GM23338 (cell line): ENCODE measurements at regions not wholly inside any gene's neighbourhood (a gene's known extent, or its start where the extent isn't known, plus 50 kb on each side); places are given as distances from the start of the nearest gene placed in this dataset.

Experiments
- ATAC-seq: fragments of 200-7000 bp; cut with Tn5 transposase; 3 replicates; pipeline ENCODE4 v1.9.1; 2020
- DNase-seq: peaks from one replicate; pipeline ENCODE4 v3.0.0-alpha.2; 2015; ENCODE audit warnings: low spot score
- H2AFZ ChIP-seq: fragments of 200-600 bp; sonication (generic); 2 replicates; pipeline ENCODE4 v1.8.0; 2016; ENCODE audit warnings: antibody characterized with exemption, mild to moderate bottlenecking, moderate library complexity
- H3F3A ChIP-seq: fragments of 200-600 bp; sonication (generic); replicated peaks from 2 replicates; pipeline ENCODE4 v1.8.0; 2017; ENCODE audit warnings: antibody characterized with exemption, mixed run types, low read depth
- H3K27ac ChIP-seq: fragments of 200-600 bp; sonication (generic); 2 replicates; pipeline ENCODE4 v1.6.1; 2016; ENCODE audit warnings: low read depth
- H3K27me3 ChIP-seq: fragments of 200-600 bp; sonication (generic); 2 replicates; pipeline ENCODE4 v1.8.0; 2016; ENCODE audit warnings: mild to moderate bottlenecking, mixed run types, moderate library complexity; ENCODE audit not compliant: insufficient read depth
- H3K36me3 ChIP-seq: fragments of 200-600 bp; sonication (generic); 2 replicates; pipeline ENCODE4 v1.8.0; 2016; ENCODE audit warnings: mild to moderate bottlenecking; ENCODE audit not compliant: insufficient read depth
- H3K4me1 ChIP-seq: fragments of 200-600 bp; sonication (generic); 2 replicates; pipeline ENCODE4 v1.8.0; 2016; ENCODE audit warnings: mild to moderate bottlenecking, moderate library complexity; ENCODE audit not compliant: insufficient read depth
- H3K4me2 ChIP-seq: fragments of 200-600 bp; sonication (generic); 2 replicates; pipeline ENCODE4 v1.7.1; 2017; ENCODE audit warnings: mixed run types
- H3K4me3 ChIP-seq: fragments of 200-600 bp; sonication (generic); 2 replicates; pipeline ENCODE4 v1.6.1; 2016; ENCODE audit warnings: mixed run types
- H3K79me2 ChIP-seq: fragments of 200-600 bp; sonication (generic); replicated peaks from 2 replicates; pipeline ENCODE4 v1.8.0; 2017; ENCODE audit warnings: mild to moderate bottlenecking; ENCODE audit not compliant: insufficient read depth
- H3K9me2 ChIP-seq: fragments of 200-600 bp; sonication (generic); 2 replicates; pipeline ENCODE4 v1.8.0; 2017; ENCODE audit not compliant: insufficient read depth
- H4K20me1 ChIP-seq: fragments of 200-600 bp; sonication (generic); replicated peaks from 2 replicates; pipeline ENCODE4 v1.8.0; 2017; ENCODE audit warnings: mild to moderate bottlenecking; ENCODE audit not compliant: insufficient read depth
- H3K27ac Mint-ChIP-seq: 2 replicates; pipeline ENCODE4 v1.8.0; 2020; ENCODE audit warnings: inconsistent platforms, mild to moderate bottlenecking, moderate library complexity, mixed read lengths
- H3K27me3 Mint-ChIP-seq: 3 replicates; pipeline ENCODE4 v1.8.0; 2022; ENCODE audit warnings: low read depth, mild to moderate bottlenecking, moderate library complexity, mixed read lengths, inconsistent platforms; ENCODE audit not compliant: insufficient read depth, poor library complexity
- H3K36me3 Mint-ChIP-seq: 3 replicates; pipeline ENCODE4 v1.8.0; 2021; ENCODE audit warnings: low read depth, mild to moderate bottlenecking, inconsistent platforms, moderate library complexity, mixed read lengths
- H3K4me1 Mint-ChIP-seq: 3 replicates; pipeline ENCODE4 v1.8.0; 2020; ENCODE audit warnings: mild to moderate bottlenecking, inconsistent platforms, mixed read lengths
- H3K4me3 Mint-ChIP-seq: 3 replicates; pipeline ENCODE4 v1.8.0; 2021; ENCODE audit warnings: moderate library complexity, mild to moderate bottlenecking, inconsistent platforms, mixed read lengths
- H3K9me3 Mint-ChIP-seq: 3 replicates; pipeline ENCODE4 v1.8.0; 2020; ENCODE audit warnings: moderate library complexity, mild to moderate bottlenecking, inconsistent platforms, mixed read lengths
- CTCF ChIP-seq, 2 experiments: fragments of 200-600 bp in 1 of 2; sonication (generic) in 1 of 2; conservative IDR thresholded peaks; 2 replicates each; pipeline versions ENCODE4 v1.5.1 to v1.6.1; 2016 to 2017; ENCODE audit warnings: antibody characterized with exemption in 2 of 2, low read depth in 2 of 2, mild to moderate bottlenecking in 2 of 2, moderate library complexity in 1 of 2
- ETS1 ChIP-seq: IDR thresholded peaks from 2 replicates; pipeline ENCODE4 v1.6.1; 2016; ENCODE audit warnings: antibody characterized with exemption
- EZH2 ChIP-seq: fragments of 200-600 bp; sonication (generic); IDR thresholded peaks from one replicate; pipeline ENCODE4 v1.8.0; 2017; ENCODE audit warnings: antibody characterized with exemption, mild to moderate bottlenecking, low read depth; ENCODE audit not compliant: unreplicated experiment
- JUNB ChIP-seq: IDR thresholded peaks from one replicate; pipeline ENCODE4 v1.6.1; 2016; ENCODE audit warnings: antibody characterized with exemption; ENCODE audit not compliant: unreplicated experiment
- NANOG ChIP-seq: IDR thresholded peaks from 2 replicates; pipeline ENCODE4 v1.6.1; 2016; ENCODE audit warnings: antibody characterized with exemption, borderline replicate concordance
- REST ChIP-seq: IDR thresholded peaks from one replicate; pipeline ENCODE4 v1.6.1; 2018; ENCODE audit warnings: antibody characterized with exemption; ENCODE audit not compliant: unreplicated experiment
- ZNF462 ChIP-seq: fragments of 250-450 bp; sonication (Bioruptor Pico); IDR thresholded peaks from 2 replicates; pipeline ENCODE4 v1.5.0; 2020; ENCODE audit warnings: mild to moderate bottlenecking, moderate library complexity

GRCh38 chr1:190599670-190600069 lies 122.0 kb upstream of the BRINP3 start:
- Histone ChIP-seq H3K9me2 (no peaks in the 10 kb centered on the region; the same call in 1 of the 2 replicates), H3K4me3 (no peak overlapping the region), H3F3A (no peaks in the 10 kb centered on the region), H3K27ac (no peak overlapping the region), H2AFZ (no peak overlapping the region), H3K4me1 (no peaks in the 10 kb centered on the region), H3K27me3 (peaks cover 15% of the 10 kb centered on the region), H3K4me2 (no peak overlapping the region), H3K36me3 (no peaks in the 10 kb centered on the region), H3K79me2 (no peaks in the 10 kb centered on the region), H4K20me1 (no peaks in the 10 kb centered on the region; the same call in 1 of the 2 replicates)
- peaks cover 7% of the 10 kb centered on the region; the same call in 2 of the 3 replicates for H3K4me1 Mint-ChIP-seq
- ATAC-seq (no peak), DNase-seq (no peak)
- no peaks in the 10 kb centered on the region for H3K9me3 Mint-ChIP-seq
- no peak overlapping the region for H3K27ac Mint-ChIP-seq
- H3K4me3 Mint-ChIP-seq = no peak overlapping the region
- H3K36me3 Mint-ChIP-seq = no peaks in the 10 kb centered on the region
- H3K27me3 Mint-ChIP-seq = peaks cover 5% of the 10 kb centered on the region
- TF ChIP-seq NANOG (no peak), CTCF (conservative IDR thresholded peaks at IDR 0.05; ENCODE audit: low read depth in 2 of 2) (no peak), JUNB (no peak), ETS1 (no peak)

- Histone ChIP-seq H3K4me2 (no peak overlapping the region), H3K4me3 (no peak overlapping the region), H4K20me1 (no peaks in the 10 kb centered on the region), H2AFZ (no peak overlapping the region), H3K9me2 (no peaks in the 10 kb centered on the region), H3F3A (no peaks in the 10 kb centered on the region), H3K27me3 (no peaks in the 10 kb centered on the region), H3K4me1 (no peaks in the 10 kb centered on the region), H3K79me2 (no peaks in the 10 kb centered on the region), H3K36me3 (no peaks in the 10 kb centered on the region), H3K27ac (no peak overlapping the region)
- Mint-ChIP-seq H3K9me3 (no peaks in the 10 kb centered on the region), H3K27me3 (peaks cover 4% of the 10 kb centered on the region), H3K27ac (no peak overlapping the region), H3K4me1 (peaks cover 2% of the 10 kb centered on the region; the same call in 1 of the 3 replicates), H3K4me3 (no peak overlapping the region), H3K36me3 (no peaks in the 10 kb centered on the region)
- DNase-seq (no peak), ATAC-seq (no peak)
- TF ChIP-seq REST (no peak), EZH2 (no peak), ZNF462 (CRISPR knock-in tag) (no peak)
Observed at GRCh38 chr1:190602325-190602724, 124.7 kb upstream of the BRINP3 start.
